ENCODE measurements at regions not wholly inside any gene's neighbourhood (a gene's known extent, or its start where the extent isn't known, plus 50 kb on each side); places are given as distances from the start of the nearest gene placed in this dataset.

GRCh38 chr15:87732976-87733375 is 523.6 kb downstream of the NTRK3 start:
- ATAC-seq, result no peak
- peaks cover 3% of the 10 kb centered on the region for H3K27me3 Mint-ChIP-seq (ENCODE audit: insufficient read depth, low read depth, poor library complexity)
- no peaks in the 10 kb centered on the region; the same call in 2 of the 3 replicates for H3K9me3 Mint-ChIP-seq
- Histone ChIP-seq H3K4me2 (no peak overlapping the region), H2AFZ (no peak overlapping the region; the same call in 1 of the 2 replicates), H3K79me2 (replicated peaks; ENCODE audit: insufficient read depth) (no peaks in the 10 kb centered on the region), H4K20me1 (replicated peaks; ENCODE audit: insufficient read depth) (no peaks in the 10 kb centered on the region), H3K27me3 (ENCODE audit: insufficient read depth) (no peaks in the 10 kb centered on the region), H3K36me3 (ENCODE audit: insufficient read depth) (no peaks in the 10 kb centered on the region), H3F3A (replicated peaks; ENCODE audit: low read depth) (no peaks in the 10 kb centered on the region), H3K27ac (ENCODE audit: low read depth) (no peak overlapping the region), H3K4me1 (ENCODE audit: insufficient read depth) (no peaks in the 10 kb centered on the region), H3K4me3 (no peak overlapping the region), H3K9me2 (ENCODE audit: insufficient read depth) (peaks cover 2% of the 10 kb centered on the region; the same call in 1 of the 2 replicates)
- no peaks in the 10 kb centered on the region for H3K36me3 Mint-ChIP-seq (ENCODE audit: low read depth)
- TF ChIP-seq EZH2 (IDR thresholded peaks at IDR 0.05; ENCODE audit: low read depth, unreplicated experiment) (no peak), NANOG (IDR thresholded peaks at IDR 0.05; ENCODE audit: borderline replicate concordance) (no peak), JUNB (IDR thresholded peaks at IDR 0.05; ENCODE audit: unreplicated experiment) (no peak), ZNF331 (CRISPR knock-in tag; IDR thresholded peaks at IDR 0.05; ENCODE audit: low read depth) (no peak), EZH2phosphoT487 (IDR thresholded peaks at IDR 0.05; ENCODE audit: unreplicated experiment) (no peak), CREB1 (CRISPR knock-in tag; IDR thresholded peaks at IDR 0.05; ENCODE audit: low read depth) (no peak)
- TF ChIP-seq, protein P1, sequence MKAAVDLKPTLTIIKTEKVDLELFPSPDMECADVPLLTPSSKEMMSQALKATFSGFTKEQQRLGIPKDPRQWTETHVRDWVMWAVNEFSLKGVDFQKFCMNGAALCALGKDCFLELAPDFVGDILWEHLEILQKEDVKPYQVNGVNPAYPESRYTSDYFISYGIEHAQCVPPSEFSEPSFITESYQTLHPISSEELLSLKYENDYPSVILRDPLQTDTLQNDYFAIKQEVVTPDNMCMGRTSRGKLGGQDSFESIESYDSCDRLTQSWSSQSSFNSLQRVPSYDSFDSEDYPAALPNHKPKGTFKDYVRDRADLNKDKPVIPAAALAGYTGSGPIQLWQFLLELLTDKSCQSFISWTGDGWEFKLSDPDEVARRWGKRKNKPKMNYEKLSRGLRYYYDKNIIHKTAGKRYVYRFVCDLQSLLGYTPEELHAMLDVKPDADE (IDR thresholded peaks at IDR 0.05), result no peak
- TF ChIP-seq, protein P2, sequence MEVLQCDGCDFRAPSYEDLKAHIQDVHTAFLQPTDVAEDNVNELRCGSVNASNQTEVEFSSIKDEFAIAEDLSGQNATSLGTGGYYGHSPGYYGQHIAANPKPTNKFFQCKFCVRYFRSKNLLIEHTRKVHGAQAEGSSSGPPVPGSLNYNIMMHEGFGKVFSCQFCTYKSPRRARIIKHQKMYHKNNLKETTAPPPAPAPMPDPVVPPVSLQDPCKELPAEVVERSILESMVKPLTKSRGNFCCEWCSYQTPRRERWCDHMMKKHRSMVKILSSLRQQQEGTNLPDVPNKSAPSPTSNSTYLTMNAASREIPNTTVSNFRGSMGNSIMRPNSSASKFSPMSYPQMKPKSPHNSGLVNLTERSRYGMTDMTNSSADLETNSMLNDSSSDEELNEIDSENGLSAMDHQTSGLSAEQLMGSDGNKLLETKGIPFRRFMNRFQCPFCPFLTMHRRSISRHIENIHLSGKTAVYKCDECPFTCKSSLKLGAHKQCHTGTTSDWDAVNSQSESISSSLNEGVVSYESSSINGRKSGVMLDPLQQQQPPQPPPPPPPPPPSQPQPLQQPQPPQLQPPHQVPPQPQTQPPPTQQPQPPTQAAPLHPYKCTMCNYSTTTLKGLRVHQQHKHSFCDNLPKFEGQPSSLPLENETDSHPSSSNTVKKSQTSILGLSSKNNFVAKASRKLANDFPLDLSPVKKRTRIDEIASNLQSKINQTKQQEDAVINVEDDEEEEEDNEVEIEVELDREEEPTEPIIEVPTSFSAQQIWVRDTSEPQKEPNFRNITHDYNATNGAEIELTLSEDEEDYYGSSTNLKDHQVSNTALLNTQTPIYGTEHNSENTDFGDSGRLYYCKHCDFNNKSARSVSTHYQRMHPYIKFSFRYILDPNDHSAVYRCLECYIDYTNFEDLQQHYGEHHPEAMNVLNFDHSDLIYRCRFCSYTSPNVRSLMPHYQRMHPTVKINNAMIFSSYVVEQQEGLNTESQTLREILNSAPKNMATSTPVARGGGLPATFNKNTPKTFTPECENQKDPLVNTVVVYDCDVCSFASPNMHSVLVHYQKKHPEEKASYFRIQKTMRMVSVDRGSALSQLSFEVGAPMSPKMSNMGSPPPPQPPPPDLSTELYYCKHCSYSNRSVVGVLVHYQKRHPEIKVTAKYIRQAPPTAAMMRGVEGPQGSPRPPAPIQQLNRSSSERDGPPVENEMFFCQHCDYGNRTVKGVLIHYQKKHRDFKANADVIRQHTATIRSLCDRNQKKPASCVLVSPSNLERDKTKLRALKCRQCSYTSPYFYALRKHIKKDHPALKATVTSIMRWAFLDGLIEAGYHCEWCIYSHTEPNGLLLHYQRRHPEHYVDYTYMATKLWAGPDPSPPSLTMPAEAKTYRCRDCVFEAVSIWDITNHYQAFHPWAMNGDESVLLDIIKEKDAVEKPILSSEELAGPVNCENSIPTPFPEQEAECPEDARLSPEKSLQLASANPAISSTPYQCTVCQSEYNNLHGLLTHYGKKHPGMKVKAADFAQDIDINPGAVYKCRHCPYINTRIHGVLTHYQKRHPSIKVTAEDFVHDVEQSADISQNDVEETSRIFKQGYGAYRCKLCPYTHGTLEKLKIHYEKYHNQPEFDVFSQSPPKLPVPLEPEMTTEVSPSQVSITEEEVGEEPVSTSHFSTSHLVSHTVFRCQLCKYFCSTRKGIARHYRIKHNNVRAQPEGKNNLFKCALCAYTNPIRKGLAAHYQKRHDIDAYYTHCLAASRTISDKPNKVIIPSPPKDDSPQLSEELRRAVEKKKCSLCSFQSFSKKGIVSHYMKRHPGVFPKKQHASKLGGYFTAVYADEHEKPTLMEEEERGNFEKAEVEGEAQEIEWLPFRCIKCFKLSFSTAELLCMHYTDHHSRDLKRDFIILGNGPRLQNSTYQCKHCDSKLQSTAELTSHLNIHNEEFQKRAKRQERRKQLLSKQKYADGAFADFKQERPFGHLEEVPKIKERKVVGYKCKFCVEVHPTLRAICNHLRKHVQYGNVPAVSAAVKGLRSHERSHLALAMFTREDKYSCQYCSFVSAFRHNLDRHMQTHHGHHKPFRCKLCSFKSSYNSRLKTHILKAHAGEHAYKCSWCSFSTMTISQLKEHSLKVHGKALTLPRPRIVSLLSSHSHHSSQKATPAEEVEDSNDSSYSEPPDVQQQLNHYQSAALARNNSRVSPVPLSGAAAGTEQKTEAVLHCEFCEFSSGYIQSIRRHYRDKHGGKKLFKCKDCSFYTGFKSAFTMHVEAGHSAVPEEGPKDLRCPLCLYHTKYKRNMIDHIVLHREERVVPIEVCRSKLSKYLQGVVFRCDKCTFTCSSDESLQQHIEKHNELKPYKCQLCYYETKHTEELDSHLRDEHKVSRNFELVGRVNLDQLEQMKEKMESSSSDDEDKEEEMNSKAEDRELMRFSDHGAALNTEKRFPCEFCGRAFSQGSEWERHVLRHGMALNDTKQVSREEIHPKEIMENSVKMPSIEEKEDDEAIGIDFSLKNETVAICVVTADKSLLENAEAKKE (CRISPR knock-in tag; IDR thresholded peaks at IDR 0.05), result no peak
- H3K27ac Mint-ChIP-seq, result no peak overlapping the region
- H3K4me1 Mint-ChIP-seq, result no peaks in the 10 kb centered on the region
- no peak overlapping the region for H3K4me3 Mint-ChIP-seq
- no peak for DNase-seq (ENCODE audit: low spot score)
